Cardiac muscle cell (in vitro differentiated cells and primary cell): ENCODE measurements at regions not wholly inside any gene's neighbourhood (a gene's known extent, or its start where the extent isn't known, plus 50 kb on each side); places are given as distances from the start of the nearest gene placed in this dataset.

ENCODE experiments used
- DNase-seq, 2 donors: peaks; one replicate each; pipeline versions ENCODE4 v3.0.0 to v3.0.0-alpha.2; 2010 to 2017; ENCODE audit warnings: low read depth in 1 of 2, low spot score in 1 of 2
- H3K27ac ChIP-seq: fragments of 200-600 bp; sonication (generic); 2 replicates; pipeline ENCODE4 v1.5.1; 2016
- H3K27me3 ChIP-seq: fragments of 200-600 bp; sonication (generic); 2 replicates; pipeline ENCODE4 v1.6.0; 2016; ENCODE audit warnings: control low read depth
- H3K36me3 ChIP-seq: fragments of 200-600 bp; sonication (generic); 2 replicates; pipeline ENCODE4 v1.5.1; 2016; ENCODE audit warnings: control low read depth
- H3K4me1 ChIP-seq: fragments of 200-600 bp; sonication (generic); 2 replicates; pipeline ENCODE4 v1.8.1; 2017; ENCODE audit warnings: low read depth, mild to moderate bottlenecking, mixed run types
- H3K4me3 ChIP-seq: fragments of 200-600 bp; sonication (generic); 2 replicates; pipeline ENCODE4 v1.5.1; 2016; ENCODE audit warnings: mild to moderate bottlenecking
- H3K9me3 ChIP-seq: fragments of 200-600 bp; sonication (generic); 2 replicates; pipeline ENCODE4 v1.5.1; 2017; ENCODE audit warnings: low read depth, mild to moderate bottlenecking, control low read depth
- CTCF ChIP-seq: IDR thresholded peaks from 2 replicates; pipeline ENCODE4 v1.5.1; 2012; ENCODE audit warnings: low read depth, mild to moderate bottlenecking, low read length

DNA sequence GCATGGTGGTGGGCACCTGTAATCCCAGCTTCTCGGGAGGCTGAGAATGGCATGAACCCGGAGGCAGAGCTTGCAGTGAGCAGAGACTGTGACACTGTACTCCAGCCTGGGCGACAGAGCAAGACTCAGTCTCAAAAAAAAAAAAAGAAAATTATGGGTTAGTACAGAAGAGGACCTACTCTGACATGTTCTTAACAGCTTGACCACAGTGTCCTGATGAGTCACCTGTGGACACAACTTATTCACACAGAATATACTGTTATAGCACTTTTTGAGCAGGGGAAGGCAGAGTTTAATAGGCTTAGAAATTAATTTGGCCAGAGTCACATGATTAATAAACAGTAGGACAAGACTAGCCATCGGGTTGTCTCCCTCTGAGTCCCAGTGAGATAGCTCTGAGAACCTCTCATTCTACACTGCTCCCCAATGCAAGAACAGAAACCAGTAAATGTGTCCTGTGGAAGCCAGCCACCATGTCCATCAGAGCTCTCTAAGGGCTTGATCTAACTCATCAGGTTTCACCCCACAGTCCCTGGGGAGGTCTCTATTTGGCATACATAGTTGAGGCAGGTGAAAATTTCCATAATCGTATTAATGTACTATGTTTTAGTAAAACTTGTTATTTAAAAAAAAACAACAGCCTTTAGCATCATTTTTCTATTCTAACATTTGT lies 1077.9 kb upstream of the C9orf72 start:
- Histone ChIP-seq H3K4me1 (no peaks in the 10 kb centered on the region), H3K9me3 (no peaks in the 10 kb centered on the region), H3K27ac (no peak overlapping the region), H3K4me3 (no peak overlapping the region), H3K36me3 (no peaks in the 10 kb centered on the region), H3K27me3 (no peaks in the 10 kb centered on the region)
- no peak for TF ChIP-seq CTCF
- no peak for DNase-seq

- no peaks in the 10 kb centered on the region for H3K36me3 ChIP-seq
- TF ChIP-seq CTCF: no peak
- no peaks in the 10 kb centered on the region for H3K27me3 ChIP-seq
- no peaks in the 10 kb centered on the region for H3K9me3 ChIP-seq
- DNase-seq: no peak
- H3K4me1 ChIP-seq: no peaks in the 10 kb centered on the region
- no peak overlapping the region for H3K27ac ChIP-seq
- no peak overlapping the region for H3K4me3 ChIP-seq
These were observed 1079.9 kb upstream of the C9orf72 start for GRCh38 chr9:28653216-28653615.

DNA sequence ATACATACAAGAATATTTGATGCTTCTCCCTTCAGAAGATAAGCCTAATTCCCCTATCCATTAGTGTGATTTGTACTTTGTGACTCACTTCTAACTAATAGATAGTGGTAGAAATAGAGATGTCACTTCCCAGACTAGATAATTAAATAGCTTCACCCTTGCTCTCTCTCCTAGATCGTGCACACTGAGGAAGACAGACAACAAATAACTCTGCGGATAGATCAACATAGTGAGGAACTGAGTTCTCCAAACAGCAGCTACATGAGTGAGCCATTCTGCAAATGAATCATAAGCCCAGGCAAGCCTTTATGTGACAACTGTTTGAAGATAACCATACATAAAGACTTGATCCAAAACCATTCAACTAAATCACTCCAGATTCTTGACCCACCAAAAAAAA lies 1083.4 kb upstream of the C9orf72 start:
- Histone ChIP-seq H3K9me3 (no peaks in the 10 kb centered on the region), H3K27me3 (no peaks in the 10 kb centered on the region), H3K4me1 (no peaks in the 10 kb centered on the region), H3K4me3 (no peak overlapping the region), H3K27ac (no peak overlapping the region), H3K36me3 (no peaks in the 10 kb centered on the region)
- DNase-seq: no peak
- no peak for TF ChIP-seq CTCF

- no peak for TF ChIP-seq CTCF
- H3K4me1 ChIP-seq: no peaks in the 10 kb centered on the region
- no peaks in the 10 kb centered on the region for H3K27me3 ChIP-seq
- H3K4me3 ChIP-seq: no peak overlapping the region
- no peak overlapping the region for H3K27ac ChIP-seq
- no peaks in the 10 kb centered on the region for H3K9me3 ChIP-seq
- no peaks in the 10 kb centered on the region for H3K36me3 ChIP-seq
- DNase-seq: no peak
These were observed 1088.6 kb upstream of the C9orf72 start for GRCh38 chr9:28661853-28662252.

DNA sequence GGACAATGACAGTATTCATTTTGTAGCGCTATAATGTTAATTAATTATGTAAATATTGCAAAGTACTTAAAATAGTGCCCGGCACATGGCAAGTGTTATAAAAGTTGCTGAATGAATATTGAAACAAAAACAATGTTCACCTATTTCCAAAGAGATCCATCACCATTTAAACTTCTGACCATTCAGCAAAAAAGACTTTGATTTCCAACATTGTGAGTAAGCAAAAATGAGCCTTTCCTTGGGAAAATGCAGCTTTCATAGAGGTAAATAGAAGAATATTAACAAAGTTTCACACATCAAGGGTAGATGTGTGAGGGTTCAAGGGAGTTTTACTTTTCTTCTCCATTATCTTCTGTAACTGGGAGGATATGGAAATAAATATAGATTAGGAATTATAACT lies 1089.4 kb upstream of the C9orf72 start:
- H3K27me3 ChIP-seq: no peaks in the 10 kb centered on the region
- no peak for DNase-seq
- no peaks in the 10 kb centered on the region for H3K36me3 ChIP-seq
- H3K4me1 ChIP-seq: no peaks in the 10 kb centered on the region
- no peaks in the 10 kb centered on the region for H3K9me3 ChIP-seq
- H3K4me3 ChIP-seq: no peak overlapping the region
- H3K27ac ChIP-seq: no peak overlapping the region
- no peak for TF ChIP-seq CTCF
